K562 (cell line): ENCODE measurements at regions not wholly inside any gene's neighbourhood (a gene's known extent, or its start where the extent isn't known, plus 50 kb on each side); places are given as distances from the start of the nearest gene placed in this dataset.

Experiments used
- CHD7 ChIP-seq: fragments of 200-600 bp; sonication (generic); IDR thresholded peaks from one replicate; pipeline ENCODE4 v1.6.1; 2012; ENCODE audit warnings: mild to moderate bottlenecking, low read depth, low read length, inconsistent platforms
- RFX1 ChIP-seq: fragments of 450-650 bp; IDR thresholded peaks from 2 replicates; pipeline ENCODE4 v1.6.1; 2016; ENCODE audit warnings: mild to moderate bottlenecking, moderate library complexity

GRCh38 chr10:25113191-25114035 is 61.4 kb upstream of the GPR158 start (continued):
- TF ChIP-seq CHD7: no peak
- TF ChIP-seq RFX1: peak; percentile 44
- TF ChIP-seq, all 486 proteins: peak for 16
